SK-N-SH treated with all-trans-retinoic acid at 6 μM for 48 hours (cell line): ENCODE measurements at regions not wholly inside any gene's neighbourhood (a gene's known extent, or its start where the extent isn't known, plus 50 kb on each side); places are given as distances from the start of the nearest gene placed in this dataset.

Source experiments
- ATAC-seq: fragments of 200-7000 bp; cut with Tn5 transposase; 3 replicates; pipeline ENCODE4 v1.9.1; 2020; ENCODE audit warnings: mild to moderate bottlenecking, moderate library complexity
- ARNTL ChIP-seq: fragments of 450-650 bp; formaldehyde crosslinking; IDR thresholded peaks from 2 replicates; pipeline ENCODE4 v1.5.0; 2020; ENCODE audit warnings: low read depth, mild to moderate bottlenecking, moderate library complexity, borderline replicate concordance
- BACH2 ChIP-seq: fragments of 250-450 bp; sonication (Bioruptor Pico); IDR thresholded peaks from 2 replicates; pipeline ENCODE4 v1.9.0; 2021; ENCODE audit warnings: mild to moderate bottlenecking, borderline replicate concordance
- CSDC2 ChIP-seq: fragments of 250-450 bp; sonication (Bioruptor Pico); IDR thresholded peaks from 2 replicates; pipeline ENCODE4 v1.5.0; 2020; ENCODE audit warnings: mild to moderate bottlenecking, moderate library complexity
- CSRNP3 ChIP-seq: fragments of 250-450 bp; sonication (Bioruptor Pico); IDR thresholded peaks from 2 replicates; pipeline ENCODE4 v1.5.1; 2021; ENCODE audit warnings: mild to moderate bottlenecking, moderate library complexity
- ESRRG ChIP-seq: fragments of 250-450 bp; sonication (Bioruptor Pico); IDR thresholded peaks from 2 replicates; pipeline ENCODE4 v1.6.1; 2021; ENCODE audit warnings: mild to moderate bottlenecking
- ISL1 ChIP-seq: fragments of 250-450 bp; sonication (Bioruptor Pico); IDR thresholded peaks from 2 replicates; pipeline ENCODE4 v2.1.2; 2022; ENCODE audit warnings: mild to moderate bottlenecking, moderate library complexity
- OSR1 ChIP-seq: fragments of 250-450 bp; sonication (Bioruptor Pico); IDR thresholded peaks from 2 replicates; pipeline ENCODE4 v1.8.0; 2022; ENCODE audit warnings: moderate library complexity, mild to moderate bottlenecking, inconsistent platforms
- PATZ1 ChIP-seq: fragments of 250-450 bp; sonication (Bioruptor Pico); IDR thresholded peaks from 2 replicates; pipeline ENCODE4 v1.8.0; 2020; ENCODE audit warnings: mild to moderate bottlenecking, moderate library complexity, borderline replicate concordance
- POU6F1 ChIP-seq: fragments of 250-450 bp; sonication (Bioruptor Pico); IDR thresholded peaks from 2 replicates; pipeline ENCODE4 v1.8.0; 2021; ENCODE audit warnings: low read depth, mild to moderate bottlenecking, moderate library complexity, borderline replicate concordance
- RARB ChIP-seq: fragments of 250-450 bp; sonication (Bioruptor Pico); IDR thresholded peaks from 2 replicates; pipeline ENCODE4 v1.8.0; 2021; ENCODE audit warnings: mild to moderate bottlenecking, moderate library complexity
- TCF4 ChIP-seq: fragments of 250-450 bp; sonication (Bioruptor Pico); IDR thresholded peaks from 2 replicates; pipeline ENCODE4 v1.8.0; 2021; ENCODE audit warnings: mild to moderate bottlenecking, moderate library complexity, borderline replicate concordance
- TOX ChIP-seq: fragments of 250-450 bp; sonication (Bioruptor Pico); IDR thresholded peaks from 2 replicates; pipeline ENCODE4 v1.8.0; 2021; ENCODE audit warnings: mild to moderate bottlenecking, moderate library complexity, borderline replicate concordance
- ZC3H10 ChIP-seq: fragments of 250-450 bp; sonication (Bioruptor Pico); IDR thresholded peaks from 2 replicates; pipeline ENCODE4 v1.5.1; 2021; ENCODE audit warnings: mild to moderate bottlenecking, moderate library complexity
- ZFP3 ChIP-seq: fragments of 250-450 bp; sonication (Bioruptor Pico); IDR thresholded peaks from 2 replicates; pipeline ENCODE4 v1.5.0; 2020; ENCODE audit warnings: mild to moderate bottlenecking, moderate library complexity
- ZFP30 ChIP-seq: fragments of 450-650 bp; formaldehyde crosslinking; IDR thresholded peaks from 2 replicates; pipeline ENCODE4 v1.5.0; 2022; ENCODE audit warnings: mild to moderate bottlenecking, moderate library complexity
- ZNF565 ChIP-seq: fragments of 450-650 bp; formaldehyde crosslinking; conservative IDR thresholded peaks from 2 replicates; pipeline ENCODE4 v1.5.0; 2020; ENCODE audit warnings: low read depth, mild to moderate bottlenecking, moderate library complexity
- ZNF70 ChIP-seq: fragments of 450-650 bp; formaldehyde crosslinking; IDR thresholded peaks from 2 replicates; pipeline ENCODE4 v1.5.0; 2020; ENCODE audit warnings: mild to moderate bottlenecking, moderate library complexity
- ZNF8 ChIP-seq: fragments of 450-650 bp; formaldehyde crosslinking; IDR thresholded peaks from 2 replicates; pipeline ENCODE4 v1.5.0; 2020; ENCODE audit warnings: mild to moderate bottlenecking, moderate library complexity
- TF ChIP-seq, protein P1 (sequence below): fragments of 250-450 bp; sonication (Bioruptor Pico); IDR thresholded peaks from 2 replicates; pipeline ENCODE4 v1.5.0; 2020; ENCODE audit warnings: mild to moderate bottlenecking, moderate library complexity
- TF ChIP-seq, protein P2 (sequence below): fragments of 250-450 bp; sonication (Bioruptor Pico); IDR thresholded peaks from 2 replicates; pipeline ENCODE4 v1.5.1; 2020; ENCODE audit warnings: low read depth, mild to moderate bottlenecking, moderate library complexity

- ATAC-seq, result no peak
Observed at GRCh38 chr7:52540041-52540440, 495.4 kb upstream of the POM121L12 start.

GRCh38 chr7:52539414-52539813 is 496.0 kb upstream of the POM121L12 start:
- no peak for TF ChIP-seq ZFP3 (CRISPR knock-in tag)
- TF ChIP-seq CSDC2 (CRISPR knock-in tag), result no peak
- TF ChIP-seq, protein P1, sequence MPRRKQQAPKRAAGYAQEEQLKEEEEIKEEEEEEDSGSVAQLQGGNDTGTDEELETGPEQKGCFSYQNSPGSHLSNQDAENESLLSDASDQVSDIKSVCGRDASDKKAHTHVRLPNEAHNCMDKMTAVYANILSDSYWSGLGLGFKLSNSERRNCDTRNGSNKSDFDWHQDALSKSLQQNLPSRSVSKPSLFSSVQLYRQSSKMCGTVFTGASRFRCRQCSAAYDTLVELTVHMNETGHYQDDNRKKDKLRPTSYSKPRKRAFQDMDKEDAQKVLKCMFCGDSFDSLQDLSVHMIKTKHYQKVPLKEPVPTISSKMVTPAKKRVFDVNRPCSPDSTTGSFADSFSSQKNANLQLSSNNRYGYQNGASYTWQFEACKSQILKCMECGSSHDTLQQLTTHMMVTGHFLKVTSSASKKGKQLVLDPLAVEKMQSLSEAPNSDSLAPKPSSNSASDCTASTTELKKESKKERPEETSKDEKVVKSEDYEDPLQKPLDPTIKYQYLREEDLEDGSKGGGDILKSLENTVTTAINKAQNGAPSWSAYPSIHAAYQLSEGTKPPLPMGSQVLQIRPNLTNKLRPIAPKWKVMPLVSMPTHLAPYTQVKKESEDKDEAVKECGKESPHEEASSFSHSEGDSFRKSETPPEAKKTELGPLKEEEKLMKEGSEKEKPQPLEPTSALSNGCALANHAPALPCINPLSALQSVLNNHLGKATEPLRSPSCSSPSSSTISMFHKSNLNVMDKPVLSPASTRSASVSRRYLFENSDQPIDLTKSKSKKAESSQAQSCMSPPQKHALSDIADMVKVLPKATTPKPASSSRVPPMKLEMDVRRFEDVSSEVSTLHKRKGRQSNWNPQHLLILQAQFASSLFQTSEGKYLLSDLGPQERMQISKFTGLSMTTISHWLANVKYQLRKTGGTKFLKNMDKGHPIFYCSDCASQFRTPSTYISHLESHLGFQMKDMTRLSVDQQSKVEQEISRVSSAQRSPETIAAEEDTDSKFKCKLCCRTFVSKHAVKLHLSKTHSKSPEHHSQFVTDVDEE (CRISPR knock-in tag), result no peak
- TF ChIP-seq ESRRG (CRISPR knock-in tag), result no peak
- no peak for TF ChIP-seq TCF4
- no peak for TF ChIP-seq ZNF8 (CRISPR knock-in tag)
- no peak for TF ChIP-seq BACH2 (CRISPR knock-in tag)
- TF ChIP-seq ISL1 (CRISPR knock-in tag), result no peak
- no peak for TF ChIP-seq ZNF565 (CRISPR knock-in tag)
- TF ChIP-seq ZC3H10 (CRISPR knock-in tag), result no peak
- TF ChIP-seq ZNF70, result no peak
- no peak for TF ChIP-seq ARNTL (CRISPR knock-in tag)
- TF ChIP-seq, protein P2, sequence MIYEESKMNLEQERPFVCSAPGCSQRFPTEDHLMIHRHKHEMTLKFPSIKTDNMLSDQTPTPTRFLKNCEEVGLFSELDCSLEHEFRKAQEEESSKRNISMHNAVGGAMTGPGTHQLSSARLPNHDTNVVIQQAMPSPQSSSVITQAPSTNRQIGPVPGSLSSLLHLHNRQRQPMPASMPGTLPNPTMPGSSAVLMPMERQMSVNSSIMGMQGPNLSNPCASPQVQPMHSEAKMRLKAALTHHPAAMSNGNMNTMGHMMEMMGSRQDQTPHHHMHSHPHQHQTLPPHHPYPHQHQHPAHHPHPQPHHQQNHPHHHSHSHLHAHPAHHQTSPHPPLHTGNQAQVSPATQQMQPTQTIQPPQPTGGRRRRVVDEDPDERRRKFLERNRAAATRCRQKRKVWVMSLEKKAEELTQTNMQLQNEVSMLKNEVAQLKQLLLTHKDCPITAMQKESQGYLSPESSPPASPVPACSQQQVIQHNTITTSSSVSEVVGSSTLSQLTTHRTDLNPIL (CRISPR knock-in tag), result no peak
- no peak for TF ChIP-seq CSRNP3 (CRISPR knock-in tag)
- ATAC-seq, result no peak

More at GRCh38 chr7:52540041-52540440, 495.4 kb upstream of the POM121L12 start:
- TF ChIP-seq OSR1 (CRISPR knock-in tag) (no peak), ZNF70 (no peak), ARNTL (CRISPR knock-in tag) (no peak), ZC3H10 (CRISPR knock-in tag) (no peak), BACH2 (CRISPR knock-in tag) (no peak), ISL1 (CRISPR knock-in tag) (no peak), TCF4 (no peak)
- TF ChIP-seq, protein P1 (CRISPR knock-in tag), result no peak

DNA sequence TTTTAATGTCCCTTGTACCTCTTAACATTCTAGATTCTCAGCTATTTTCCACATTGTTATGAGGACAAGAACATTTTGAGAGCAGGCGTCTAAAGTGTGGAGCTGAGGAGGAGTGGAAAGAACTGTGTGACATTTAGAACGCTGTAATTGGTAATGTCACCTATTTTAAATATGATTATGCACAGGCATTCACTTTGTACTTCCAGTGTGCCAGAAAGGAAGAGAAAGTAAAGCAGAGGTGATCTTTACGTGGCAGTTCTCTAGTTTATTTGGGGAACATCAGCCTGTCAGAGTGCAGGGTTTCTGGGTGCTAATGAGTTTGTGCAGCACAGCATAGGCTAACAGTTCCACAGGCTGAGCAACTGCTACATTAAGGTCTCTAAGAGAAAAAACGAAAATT is 498.4 kb upstream of the POM121L12 start:
- ATAC-seq, result no peak
- TF ChIP-seq TOX (CRISPR knock-in tag), result no peak
- no peak for TF ChIP-seq ISL1 (CRISPR knock-in tag)
- TF ChIP-seq ZNF70, result no peak
- TF ChIP-seq ZFP3 (CRISPR knock-in tag), result no peak
- no peak for TF ChIP-seq BACH2 (CRISPR knock-in tag)
- no peak for TF ChIP-seq ARNTL (CRISPR knock-in tag)
- TF ChIP-seq RARB (CRISPR knock-in tag), result no peak
- TF ChIP-seq POU6F1, result no peak
- TF ChIP-seq PATZ1 (CRISPR knock-in tag), result no peak
- TF ChIP-seq ZFP30 (CRISPR knock-in tag), result no peak
- TF ChIP-seq, protein P1 (CRISPR knock-in tag), result no peak
- no peak for TF ChIP-seq ZNF8 (CRISPR knock-in tag)
- TF ChIP-seq ESRRG (CRISPR knock-in tag), result no peak
- TF ChIP-seq, protein P2 (CRISPR knock-in tag), result no peak
